ENCODE measurements at regions not wholly inside any gene's neighbourhood (a gene's known extent, or its start where the extent isn't known, plus 50 kb on each side); places are given as distances from the start of the nearest gene placed in this dataset.

DNA sequence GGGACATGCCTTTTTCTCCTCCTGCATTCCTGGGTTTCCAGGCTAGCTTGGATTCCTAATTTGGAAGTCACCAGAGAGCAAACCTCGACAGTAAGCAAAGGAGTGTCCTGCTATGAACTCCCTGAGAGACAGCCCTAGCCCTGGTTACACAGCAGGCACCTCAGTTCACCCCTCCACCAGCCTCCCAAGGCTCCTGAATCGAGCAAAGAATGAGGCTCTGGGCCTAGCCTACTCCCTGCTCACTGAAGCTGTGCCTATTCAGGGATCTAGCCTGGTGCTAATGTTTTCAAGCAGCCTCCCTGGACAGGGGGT is 66.7 kb upstream of the RMDN2 start:
- TF ChIP-seq POU2F2 (IDR thresholded peaks at IDR 0.05; ENCODE audit: low read depth, low read length) (no peak), POLR2AphosphoS5 (IDR thresholded peaks at IDR 0.05; ENCODE audit: low read depth, low read length) (no peak)

Data from GM12891 (cell line).